Thyroid gland (tissue), 4 donors: ENCODE measurements at regions not wholly inside any gene's neighbourhood (a gene's known extent, or its start where the extent isn't known, plus 50 kb on each side); places are given as distances from the start of the nearest gene placed in this dataset.

ENCODE experiments used
- POLR2A ChIP-seq, 2 donors: fragments of 450-650 bp; IDR thresholded peaks; one replicate each; pipeline ENCODE4 v1.6.1; 2017; ENCODE audit warnings: antibody characterized with exemption in 2 of 2, mild to moderate bottlenecking in 2 of 2, moderate library complexity in 1 of 2
- TF ChIP-seq, protein P1 (sequence below), 6 experiments: fragments of 200-600 bp in 3 of 6; fragments of 450-650 bp in 3 of 6; sonication (generic) in 3 of 6; IDR thresholded peaks; one replicate each; pipeline ENCODE4 v1.5.1; 2016 to 2019; ENCODE audit warnings: antibody characterized with exemption in 6 of 6, mild to moderate bottlenecking in 2 of 6, inconsistent platforms in 1 of 6, moderate library complexity in 1 of 6

DNA sequence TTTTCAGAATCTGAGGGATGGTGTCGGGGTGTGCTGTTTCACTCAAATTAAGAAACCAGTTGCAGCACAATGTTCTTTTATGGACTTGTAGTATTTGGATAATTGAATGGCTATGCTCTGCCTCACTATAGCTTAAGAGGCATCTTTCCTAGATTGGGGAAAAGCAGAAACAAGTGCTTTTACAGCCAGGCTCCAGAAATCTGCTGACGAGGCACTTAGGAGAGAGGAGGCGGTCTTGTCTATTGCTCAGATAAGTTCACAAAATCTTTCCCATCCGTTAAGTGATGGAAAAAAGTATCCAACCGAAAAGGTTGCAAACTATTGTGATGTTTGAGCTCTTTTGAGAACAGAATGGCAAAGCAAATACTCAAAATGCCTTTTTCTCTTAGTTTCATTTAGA, 336.1 kb upstream of the RARB start:
- TF ChIP-seq, protein P1, sequence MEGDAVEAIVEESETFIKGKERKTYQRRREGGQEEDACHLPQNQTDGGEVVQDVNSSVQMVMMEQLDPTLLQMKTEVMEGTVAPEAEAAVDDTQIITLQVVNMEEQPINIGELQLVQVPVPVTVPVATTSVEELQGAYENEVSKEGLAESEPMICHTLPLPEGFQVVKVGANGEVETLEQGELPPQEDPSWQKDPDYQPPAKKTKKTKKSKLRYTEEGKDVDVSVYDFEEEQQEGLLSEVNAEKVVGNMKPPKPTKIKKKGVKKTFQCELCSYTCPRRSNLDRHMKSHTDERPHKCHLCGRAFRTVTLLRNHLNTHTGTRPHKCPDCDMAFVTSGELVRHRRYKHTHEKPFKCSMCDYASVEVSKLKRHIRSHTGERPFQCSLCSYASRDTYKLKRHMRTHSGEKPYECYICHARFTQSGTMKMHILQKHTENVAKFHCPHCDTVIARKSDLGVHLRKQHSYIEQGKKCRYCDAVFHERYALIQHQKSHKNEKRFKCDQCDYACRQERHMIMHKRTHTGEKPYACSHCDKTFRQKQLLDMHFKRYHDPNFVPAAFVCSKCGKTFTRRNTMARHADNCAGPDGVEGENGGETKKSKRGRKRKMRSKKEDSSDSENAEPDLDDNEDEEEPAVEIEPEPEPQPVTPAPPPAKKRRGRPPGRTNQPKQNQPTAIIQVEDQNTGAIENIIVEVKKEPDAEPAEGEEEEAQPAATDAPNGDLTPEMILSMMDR (IDR thresholded peaks at IDR 0.05), result no peak
- no peak for TF ChIP-seq POLR2A (IDR thresholded peaks at IDR 0.05)
